GM18499 (cell line): ENCODE measurements at regions not wholly inside any gene's neighbourhood (a gene's known extent, or its start where the extent isn't known, plus 50 kb on each side); places are given as distances from the start of the nearest gene placed in this dataset.
"Not testable (repeated sequence)": the region's sequence is repeated elsewhere in the genome, so short reads cannot be mapped to it uniquely, and the experiment has no call there.

Source experiments
- ATAC-seq: cut with Tn5 transposase; IDR thresholded peaks from one replicate; pipeline ENCODE4 v1.9.1; 2021; ENCODE audit warnings: moderate number of reproducible peaks; ENCODE audit not compliant: insufficient read depth, unreplicated experiment

DNA sequence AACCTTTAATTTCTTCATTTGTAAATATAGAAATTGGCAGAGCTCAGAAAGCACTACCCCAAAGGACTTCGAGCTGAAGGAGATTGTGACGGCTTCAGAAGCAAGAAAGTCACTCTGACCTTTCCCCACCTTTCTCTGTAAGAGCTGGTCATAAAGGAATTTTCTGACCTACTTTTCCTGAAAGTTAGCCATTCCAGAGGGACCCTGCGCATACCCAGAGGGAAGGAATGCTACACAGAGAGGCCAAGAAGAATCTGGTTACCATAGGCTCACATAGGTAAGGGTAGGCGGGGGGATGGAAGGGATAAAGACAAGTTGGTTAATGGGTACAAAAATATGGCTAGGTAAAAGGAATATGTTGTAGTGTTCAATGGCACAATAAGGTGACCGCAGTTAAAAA lies 1080.3 kb downstream of the ZPLD1 start:
- no peak for ATAC-seq

DNA sequence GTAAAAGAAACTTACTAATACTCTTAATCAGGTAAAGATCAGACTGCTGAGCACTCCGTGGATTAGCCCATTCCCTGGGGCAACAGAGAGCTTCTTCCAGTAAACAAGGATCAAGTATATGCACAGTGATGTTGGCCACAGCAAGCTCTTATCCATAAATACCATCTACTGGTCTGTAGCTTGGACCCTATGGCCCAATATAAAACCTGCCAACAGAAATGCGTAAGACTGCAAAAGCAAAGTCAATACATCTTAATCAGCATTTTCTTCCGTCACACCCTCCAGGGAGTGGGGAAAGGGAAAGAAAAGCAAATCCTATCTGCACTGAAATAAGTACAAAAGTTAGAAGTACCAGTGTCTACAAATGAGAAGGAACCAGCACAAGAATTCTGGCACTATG lies 1082.1 kb downstream of the ZPLD1 start:
- no peak for ATAC-seq

DNA sequence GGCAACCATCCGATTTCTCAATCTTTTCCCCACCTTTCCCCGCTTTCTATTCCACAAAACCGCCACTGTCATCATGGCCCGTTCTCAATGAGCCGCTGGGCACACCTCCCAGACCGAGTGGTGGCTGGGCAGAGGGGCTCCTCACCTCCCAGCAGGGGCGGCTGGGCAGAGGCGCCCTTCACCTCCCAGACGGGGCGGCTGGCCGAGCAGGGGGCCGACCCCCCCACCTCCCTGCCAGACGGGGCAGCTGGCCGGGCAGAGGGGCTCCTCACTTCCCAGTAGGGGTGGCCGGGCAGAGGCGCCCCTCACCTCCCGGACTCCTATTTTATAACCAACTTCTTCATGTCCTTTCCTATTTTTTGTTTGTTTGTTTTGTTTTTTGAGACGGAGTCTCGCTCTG lies 1096.5 kb downstream of the ZPLD1 start:
- not testable (repeated sequence) for ATAC-seq

DNA sequence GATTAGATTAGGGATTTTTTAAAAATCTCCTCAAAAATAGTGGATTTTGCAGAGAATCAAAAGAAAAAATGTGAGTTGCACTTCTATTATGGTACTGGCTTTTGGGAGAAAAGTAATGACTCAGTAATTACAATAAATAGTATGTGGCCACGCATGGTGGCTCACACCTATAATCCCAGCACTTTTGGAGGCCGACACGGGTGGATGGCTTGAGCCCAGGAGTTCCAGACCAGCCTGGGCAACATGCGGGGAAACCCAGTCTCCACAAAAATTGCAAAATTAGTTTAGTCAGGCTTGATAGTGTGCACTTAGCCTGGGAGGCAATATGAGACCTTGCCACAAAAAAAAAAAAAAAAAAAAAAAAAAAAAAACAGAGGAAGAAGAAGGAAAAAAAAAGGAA lies 1098.2 kb downstream of the ZPLD1 start:
- ATAC-seq = no peak

DNA sequence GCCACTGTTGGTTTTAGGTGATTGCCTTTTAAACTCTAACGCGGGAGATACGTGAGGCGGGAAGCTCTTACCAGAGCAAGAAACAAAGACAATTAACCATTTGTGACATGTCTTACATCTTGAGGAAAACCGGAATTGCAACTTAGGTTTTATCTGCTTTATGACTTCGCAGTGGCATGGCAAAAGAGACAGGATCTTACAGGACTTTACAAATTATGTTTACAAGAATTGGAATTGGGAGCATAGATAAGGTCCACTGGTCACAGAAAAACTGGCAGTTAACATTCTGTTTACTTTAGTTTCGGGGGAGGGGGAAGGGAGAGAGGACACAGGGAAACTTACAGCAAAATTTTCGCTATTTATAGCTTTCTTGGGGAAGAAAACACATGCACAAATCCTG lies 1119.6 kb downstream of the ZPLD1 start:
- ATAC-seq = no peak

DNA sequence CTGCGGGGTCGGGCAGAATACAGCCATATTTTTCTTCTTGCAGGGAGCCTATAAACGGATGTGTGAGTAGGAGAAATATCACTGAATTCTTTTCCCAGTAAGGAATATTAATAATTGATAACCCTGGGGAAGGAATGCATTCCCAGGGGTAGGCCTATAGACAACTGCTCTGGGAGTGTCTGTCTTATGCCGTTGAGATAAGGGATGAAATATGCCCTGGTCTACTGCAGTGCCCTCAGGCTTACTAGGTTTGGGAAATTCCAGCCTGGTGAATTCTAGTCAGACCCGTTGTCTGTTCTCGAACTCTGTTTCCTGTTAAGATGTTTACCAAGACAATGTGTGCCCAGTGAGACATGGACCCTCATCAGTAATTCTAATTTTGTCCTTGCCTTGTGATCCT lies 1129.3 kb downstream of the ZPLD1 start:
- ATAC-seq = not testable (repeated sequence)

DNA sequence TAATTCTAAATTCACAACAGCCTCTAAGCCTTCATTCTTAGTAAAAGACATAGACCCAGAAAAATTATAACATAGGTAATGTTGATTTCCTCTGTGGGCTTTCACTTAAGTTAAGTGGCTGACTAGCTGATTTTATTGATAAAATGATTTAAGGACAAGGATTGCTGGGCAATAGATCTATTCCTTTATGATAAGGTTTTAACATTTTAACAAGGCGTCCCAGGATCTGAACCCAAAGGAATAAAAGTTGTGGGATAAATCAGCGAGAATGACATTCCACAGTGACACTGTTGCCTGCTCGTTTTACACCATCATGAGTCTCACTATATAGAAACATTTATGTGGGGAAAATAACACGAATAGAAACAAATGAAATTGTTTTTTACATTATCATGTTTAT lies 1151.0 kb downstream of the ZPLD1 start:
- ATAC-seq = no peak

DNA sequence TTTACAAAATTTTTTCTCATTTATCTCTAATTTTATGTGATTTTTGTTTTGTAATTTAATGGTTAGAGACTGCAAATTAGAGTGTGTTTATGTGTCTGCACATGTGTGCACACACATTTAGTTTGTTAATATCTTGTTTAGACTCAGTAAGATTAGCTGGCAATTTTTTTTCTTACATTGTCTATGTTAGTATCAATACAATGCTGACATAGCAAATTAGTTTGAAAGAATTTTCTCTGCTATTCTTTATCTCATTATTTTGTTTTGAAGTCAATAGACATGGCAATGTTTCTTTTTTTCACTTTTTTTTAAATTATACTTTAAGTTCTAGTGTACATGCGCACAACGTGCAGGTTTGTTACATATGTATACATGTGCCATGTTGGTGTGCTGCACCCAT lies 1155.0 kb downstream of the ZPLD1 start:
- no peak for ATAC-seq

DNA sequence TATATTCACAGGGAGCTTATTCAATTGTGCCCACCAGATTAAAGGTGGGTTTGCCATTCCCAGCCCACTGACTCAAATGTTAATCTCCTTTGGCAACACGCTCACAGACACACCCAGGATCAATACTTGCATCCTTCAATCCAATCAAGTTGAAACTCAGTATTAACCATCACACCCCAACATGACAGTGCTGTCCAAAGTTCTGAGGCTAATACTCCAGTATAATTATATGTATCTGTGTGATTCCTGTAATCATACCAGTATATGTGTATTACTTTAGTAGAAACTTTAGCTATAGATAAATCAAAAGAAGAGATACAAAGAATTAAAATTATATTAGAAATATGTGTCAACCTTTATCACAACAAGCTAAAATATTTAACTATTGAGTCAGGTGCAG lies 1166.0 kb downstream of the ZPLD1 start:
- ATAC-seq = no peak

DNA sequence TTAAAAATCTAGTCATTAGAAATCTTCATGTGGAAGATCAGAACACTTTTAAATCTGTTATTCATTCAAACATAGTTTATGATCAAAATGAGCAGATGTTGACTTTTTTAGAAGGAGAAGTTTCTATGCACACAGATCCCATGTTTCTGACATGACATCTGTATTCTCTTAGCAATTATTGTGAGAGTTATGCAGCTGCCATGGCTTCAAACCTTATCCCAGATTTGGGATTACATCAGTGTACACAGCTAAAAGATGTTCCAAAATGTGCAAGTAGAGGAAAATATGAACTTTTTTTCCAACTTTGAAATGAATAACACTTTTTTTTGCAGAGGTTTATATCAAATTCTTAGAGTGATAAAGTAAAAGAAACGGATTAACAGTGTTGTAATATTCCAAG lies 1166.9 kb downstream of the ZPLD1 start:
- ATAC-seq = no peak

DNA sequence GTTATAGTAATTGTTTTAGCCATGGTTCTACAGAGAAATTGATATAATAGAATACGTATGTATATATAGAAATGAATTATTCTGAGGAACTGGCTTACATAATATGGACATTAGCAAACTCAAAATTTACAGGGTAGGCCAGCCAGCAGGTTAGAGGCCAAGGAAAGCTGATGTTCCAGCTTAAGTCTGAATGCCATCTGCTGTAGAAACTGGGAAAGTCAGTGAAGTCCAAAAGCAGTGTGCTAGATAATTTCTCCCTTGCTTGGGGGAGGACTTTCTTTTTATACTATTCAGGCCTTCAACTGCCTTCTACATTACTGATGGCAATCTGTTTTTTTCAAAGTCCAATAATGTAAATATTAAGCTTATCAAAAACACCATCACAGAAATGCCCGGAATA lies 1174.7 kb downstream of the ZPLD1 start:
- no peak for ATAC-seq

DNA sequence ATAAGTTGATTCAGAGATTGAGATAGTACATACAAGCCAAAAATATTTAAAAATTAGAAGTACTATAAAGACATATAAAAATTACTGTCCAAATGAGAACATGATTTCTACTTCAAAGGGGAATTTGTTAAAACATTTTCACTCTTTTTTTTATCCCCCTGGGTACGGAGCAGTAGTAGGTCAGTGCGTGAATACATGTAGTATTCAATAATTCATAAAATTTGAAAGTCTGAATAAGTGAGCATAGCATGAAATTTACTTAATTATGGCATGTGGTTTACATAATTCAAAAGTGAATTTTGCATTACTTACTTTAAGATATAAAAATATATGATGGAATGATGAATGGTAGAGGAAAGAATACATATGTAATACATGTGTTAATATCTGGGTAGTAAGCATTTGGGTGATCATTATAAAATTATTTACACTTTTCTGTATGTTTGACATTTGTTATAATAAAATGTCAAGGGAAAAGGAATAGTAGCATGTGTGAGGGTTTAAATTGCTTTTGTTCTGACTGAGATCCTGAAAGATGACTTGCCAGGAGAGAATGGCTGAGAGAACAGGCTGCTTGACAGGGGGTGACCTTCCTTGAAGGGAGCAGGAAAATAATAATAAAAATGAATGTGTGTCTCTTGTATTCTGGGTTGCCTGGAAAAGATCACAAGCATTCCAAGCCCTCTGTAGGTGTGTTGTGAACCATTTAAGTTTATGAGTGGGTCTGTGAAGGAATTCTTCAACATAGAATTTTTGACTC lies 1178.8 kb downstream of the ZPLD1 start:
- no peak for ATAC-seq

DNA sequence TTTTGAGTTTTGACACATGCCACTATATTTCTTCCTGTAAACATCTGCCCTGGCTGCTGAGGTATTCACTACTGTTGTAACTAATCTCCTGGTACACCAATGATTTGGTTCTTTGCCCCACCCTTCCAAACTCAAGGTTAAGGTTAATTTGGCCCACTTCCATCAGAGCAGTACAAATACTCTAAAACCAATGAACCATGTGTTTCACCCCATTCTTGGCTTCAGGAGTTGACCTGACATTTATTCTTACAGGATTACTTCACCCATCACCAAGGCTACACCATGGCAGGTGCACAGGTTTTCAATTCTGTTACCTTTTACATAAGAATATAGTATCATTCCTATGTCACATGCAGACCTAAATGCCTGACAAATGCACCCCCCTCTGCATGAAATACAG lies 1179.9 kb downstream of the ZPLD1 start:
- no peak for ATAC-seq

DNA sequence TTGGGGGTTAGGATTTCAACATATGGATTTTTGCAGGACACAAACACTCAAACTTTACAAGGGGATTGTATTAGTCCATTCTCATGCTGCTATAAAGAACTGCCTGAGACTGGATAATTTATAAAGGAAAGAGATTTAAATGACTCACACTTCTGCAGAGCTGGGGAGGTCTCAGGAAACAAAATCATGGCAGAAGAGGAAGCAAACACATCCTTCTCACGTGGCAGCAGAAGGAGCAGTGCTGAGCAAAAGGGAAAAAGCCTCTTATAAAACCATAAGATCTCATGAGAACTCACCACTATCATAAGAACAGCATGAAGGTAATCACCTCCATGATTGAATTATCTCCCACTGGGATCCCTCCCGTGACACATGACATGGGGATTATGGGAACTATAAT lies 1183.1 kb downstream of the ZPLD1 start:
- ATAC-seq = no peak

DNA sequence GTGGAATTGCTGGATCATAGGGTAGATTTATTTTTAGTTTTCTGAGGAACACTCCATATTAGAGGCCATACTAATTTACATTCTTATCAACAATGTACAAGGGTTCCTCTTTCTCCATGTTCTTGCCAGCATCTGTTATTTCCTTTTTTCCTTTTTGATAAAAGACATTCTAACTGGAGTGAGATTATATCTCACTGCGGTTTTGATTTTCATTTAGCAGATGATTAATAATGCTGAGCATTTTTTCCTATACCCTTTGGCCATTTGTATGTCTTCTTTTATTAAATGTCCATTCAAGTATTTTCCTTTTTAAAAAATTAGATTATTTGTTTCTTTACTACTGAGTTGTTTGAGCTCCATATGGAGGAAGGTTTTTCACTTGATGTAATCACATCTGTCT lies 1189.5 kb downstream of the ZPLD1 start:
- no peak for ATAC-seq

DNA sequence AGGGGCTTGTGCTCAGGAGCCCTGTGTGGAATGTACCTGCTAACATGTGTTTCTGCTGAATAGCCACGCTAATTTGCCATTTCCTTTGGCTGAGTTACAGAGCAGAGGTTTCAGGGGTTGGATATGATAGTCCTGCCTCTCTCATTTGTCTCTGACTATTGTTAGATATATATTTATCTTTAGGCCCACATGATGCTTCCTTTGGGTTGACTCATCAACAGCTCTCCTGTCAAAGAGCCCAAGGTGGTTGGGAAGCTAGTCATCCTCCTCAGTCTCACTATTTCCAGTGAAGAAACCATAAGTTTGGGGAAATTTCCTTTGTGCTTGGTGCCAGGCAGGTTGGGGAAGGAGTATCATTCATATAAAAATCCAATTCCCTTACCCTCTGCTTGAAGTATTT lies 1194.6 kb downstream of the ZPLD1 start:
- ATAC-seq = no peak

DNA sequence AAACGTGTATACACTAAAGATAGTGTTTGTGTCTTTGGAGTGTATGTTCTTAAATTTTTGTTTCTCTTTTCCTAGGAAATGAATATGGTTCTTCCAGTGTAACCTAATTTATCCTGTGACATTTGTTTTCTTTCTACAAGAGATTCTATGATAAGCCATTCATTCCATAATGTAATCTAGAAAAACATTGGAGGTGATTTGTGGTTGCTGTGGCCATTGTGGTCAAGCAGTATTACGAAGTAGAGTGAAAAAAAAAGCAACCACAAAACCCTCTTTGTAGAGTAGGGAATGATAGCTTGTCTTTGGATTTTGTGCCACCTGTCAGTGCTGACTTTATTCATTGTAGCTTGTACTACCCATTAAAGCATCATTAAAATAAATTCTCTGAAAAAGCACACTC lies 1209.6 kb downstream of the ZPLD1 start:
- ATAC-seq = no peak

DNA sequence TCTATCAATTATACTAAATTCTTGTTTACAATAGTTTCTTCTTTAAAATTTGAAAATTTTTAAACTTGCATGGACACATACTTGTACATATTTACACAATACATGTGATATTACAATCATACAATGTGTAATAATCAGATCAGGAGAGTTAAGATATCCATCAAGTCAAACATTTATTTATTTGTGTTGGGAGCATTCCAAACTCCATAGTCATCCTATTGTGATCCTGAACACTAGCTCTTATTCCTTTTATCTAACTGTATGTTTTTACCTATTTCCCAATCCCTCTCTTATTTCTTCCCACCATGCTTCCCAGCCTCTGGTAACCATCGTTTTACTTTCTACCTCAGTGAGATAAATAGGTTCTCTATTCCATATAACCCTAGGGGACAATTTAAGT lies 1219.2 kb downstream of the ZPLD1 start:
- no peak for ATAC-seq

DNA sequence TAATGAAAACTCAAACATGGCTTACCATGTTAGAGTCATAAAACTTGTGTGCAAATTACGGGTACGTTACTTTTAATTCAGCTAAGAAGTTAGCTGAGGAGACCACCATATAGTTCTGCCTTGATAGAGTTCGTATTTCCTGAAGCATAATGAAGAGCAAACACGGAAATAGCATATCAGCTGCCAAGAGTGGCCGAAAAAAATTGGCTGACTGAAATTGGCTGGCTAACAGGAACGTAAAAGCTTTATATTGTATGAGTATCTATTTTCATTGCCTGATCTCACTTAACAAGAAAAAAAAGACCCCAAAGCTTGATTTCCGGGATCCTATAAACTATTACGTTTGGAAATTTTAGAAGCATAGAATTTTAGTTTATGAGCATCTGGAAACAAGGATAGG lies 1222.9 kb downstream of the ZPLD1 start:
- no peak for ATAC-seq

DNA sequence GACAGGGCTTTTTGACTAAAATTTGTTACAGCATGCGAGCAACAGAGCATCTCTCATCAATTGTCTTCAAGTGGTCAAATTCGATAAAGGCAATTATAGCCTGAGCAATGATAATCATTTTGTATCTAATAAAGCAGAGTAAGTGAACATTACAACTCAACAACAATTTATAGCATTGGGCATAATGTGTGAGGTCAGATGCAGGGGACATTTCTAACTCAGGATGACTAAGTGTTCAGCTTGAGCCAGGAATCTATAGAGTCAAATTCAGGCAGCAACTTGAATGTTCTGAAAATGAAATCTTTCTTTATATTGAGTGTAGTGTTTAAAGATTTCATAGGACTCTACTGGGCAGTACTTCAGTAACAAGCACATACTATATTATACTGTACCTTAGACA lies 1226.0 kb downstream of the ZPLD1 start:
- ATAC-seq = no peak

DNA sequence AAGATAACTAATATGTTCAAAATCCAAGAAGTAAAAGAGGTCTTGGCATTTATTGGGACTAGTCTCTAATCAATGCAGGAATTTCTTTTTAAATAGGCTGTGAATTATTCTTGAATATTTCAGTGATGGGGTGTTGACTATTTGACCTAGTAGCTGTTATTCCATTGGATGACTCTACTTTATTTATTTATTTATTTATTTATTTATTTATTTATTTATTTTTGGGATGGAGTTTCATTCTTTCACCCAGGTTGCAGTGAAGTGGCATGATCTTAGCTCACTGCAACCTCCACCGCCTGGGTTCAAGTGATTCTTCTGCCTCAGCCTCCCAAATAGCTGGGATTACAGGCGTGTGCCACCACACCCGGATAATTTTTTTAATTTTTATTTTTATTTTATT lies 1227.8 kb downstream of the ZPLD1 start:
- no peak for ATAC-seq

DNA sequence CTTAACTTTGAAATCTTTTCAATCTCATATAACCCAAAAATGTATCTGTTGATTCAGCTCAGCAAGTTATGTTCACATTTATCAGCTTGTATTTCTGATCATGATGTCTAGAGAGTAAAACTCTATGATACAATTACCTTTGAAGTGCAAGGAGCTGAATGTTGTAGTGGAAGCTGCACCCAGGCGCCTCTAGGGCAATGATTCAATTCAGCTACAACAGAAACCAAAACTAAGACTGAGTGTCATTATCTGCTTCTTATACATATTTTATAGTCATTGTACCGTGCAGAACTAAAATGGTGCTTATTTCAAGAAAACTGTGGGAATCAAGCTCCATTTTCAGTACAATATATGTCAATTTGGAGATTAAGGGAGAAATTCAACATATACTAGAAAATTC lies 1237.5 kb downstream of the ZPLD1 start:
- ATAC-seq = no peak

DNA sequence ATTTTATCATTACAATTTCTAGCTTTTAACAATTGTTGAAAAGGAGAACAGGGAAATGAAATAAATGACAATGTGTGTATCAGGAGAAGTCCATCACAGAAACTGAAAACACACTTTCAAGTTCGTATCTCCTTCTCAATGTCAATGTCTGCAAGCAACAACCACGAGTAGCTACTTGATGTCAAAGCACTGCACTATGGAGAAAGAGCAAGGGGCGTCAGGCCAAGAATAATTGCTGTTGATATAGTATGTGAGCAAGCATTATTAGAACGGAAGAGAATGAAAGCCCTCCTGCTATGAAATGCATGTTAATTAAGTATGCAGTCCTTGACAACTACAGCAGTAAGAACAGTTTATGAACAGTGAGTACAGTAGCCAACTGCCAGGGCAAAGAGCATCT lies 1250.1 kb downstream of the ZPLD1 start:
- no peak for ATAC-seq
